HepG2 (cell line): ENCODE measurements at regions not wholly inside any gene's neighbourhood (a gene's known extent, or its start where the extent isn't known, plus 50 kb on each side); places are given as distances from the start of the nearest gene placed in this dataset.

Experiments
- ATAC-seq: fragments of 200-7000 bp; cut with Tn5 transposase; 3 replicates; pipeline ENCODE4 v1.9.1; 2020; ENCODE audit warnings: mild to moderate bottlenecking, moderate library complexity
- BruUV-seq: library from RNA; stranded (reverse); fragments of 400-500 nt; replicated peaks from 2 replicates; lab custom pipeline; 2021; lab: Mats Ljungman, UMichigan
- CTCF ChIA-PET: fragments of 300-600 bp; formaldehyde crosslinking; extraction: SDS; loops from one replicate; lab custom pipeline; 2021; ENCODE audit warnings: low total read pairs, inconsistent platforms, low intra/inter-chr PET ratio; lab: Yijun Ruan, JAX
- POLR2A ChIA-PET: fragments of 350-600 bp; sonication (Branson Sonifier 250); formaldehyde crosslinking; loops from one replicate; lab custom pipeline; 2020; ENCODE audit warnings: antibody characterized with exemption, inconsistent platforms; lab: Yijun Ruan, JAX
- DNase-seq: peaks from one replicate; pipeline ENCODE4 v3.0.0-alpha.2; 2015; ENCODE audit warnings: low spot score
- FAIRE-seq: peaks from 3 replicates; lab custom pipeline; 2011; peaks lifted over from hg19 to GRCh38; lab: Jason Lieb, UNC
- H2AFZ ChIP-seq: one replicate; pipeline ENCODE4 v1.6.1; 2011; ENCODE audit warnings: low read length, inconsistent platforms
- H3K27ac ChIP-seq: fragments of 300-600 bp; 3 replicates; pipeline ENCODE4 v1.8.0; 2011; ENCODE audit warnings: mixed run types, mild to moderate bottlenecking, mixed read lengths, low read length, inconsistent platforms; ENCODE audit not compliant: insufficient read depth; ENCODE audit errors: extremely low read length
- H3K27me3 ChIP-seq, 2 experiments: fragments of 200-600 bp in 1 of 2; 2 replicates in 1 of 2; 3 replicates in 1 of 2; pipeline versions ENCODE4 v1.6.0 to v1.8.0; 2011; ENCODE audit warnings: low read length in 2 of 2, mild to moderate bottlenecking in 2 of 2, moderate library complexity in 2 of 2, inconsistent platforms in 1 of 2; ENCODE audit not compliant: insufficient read depth in 2 of 2, control insufficient read depth in 1 of 2
- H3K36me3 ChIP-seq, 2 experiments: fragments of 200-600 bp in 1 of 2; replicated peaks in 1 of 2; 2 replicates in 1 of 2; 3 replicates in 1 of 2; pipeline versions ENCODE4 v1.5.1 to v1.8.0; 2011; ENCODE audit warnings: low read length in 2 of 2, inconsistent platforms in 1 of 2; ENCODE audit not compliant: insufficient read depth in 2 of 2, control insufficient read depth in 1 of 2
- H3K4me1 ChIP-seq: 2 replicates; pipeline ENCODE4 v1.5.1; 2012; ENCODE audit warnings: low read length, inconsistent platforms; ENCODE audit not compliant: insufficient read depth
- H3K4me2 ChIP-seq: 2 replicates; pipeline ENCODE4 v1.6.0; 2011; ENCODE audit warnings: low read depth, low read length, inconsistent platforms
- H3K4me3 ChIP-seq, 3 experiments: fragments of 200-600 bp in 1 of 3; sonication (generic), shearing (Covaris generic) in 1 of 3; replicated peaks in 1 of 3; 2 replicates each; pipeline ENCODE4 v1.5.1; 2011 to 2016; ENCODE audit warnings: low read length in 3 of 3, inconsistent platforms in 2 of 3, low read depth in 2 of 3, mild to moderate bottlenecking in 2 of 3, control low read depth in 1 of 3, mixed read lengths in 1 of 3; ENCODE audit not compliant: insufficient read depth in 1 of 3
- H3K79me2 ChIP-seq: one replicate; pipeline ENCODE4 v1.6.1; 2011; ENCODE audit warnings: low read length, inconsistent platforms; ENCODE audit not compliant: insufficient read depth
- H3K9ac ChIP-seq: 2 replicates; pipeline ENCODE4 v1.6.0; 2011; ENCODE audit warnings: mild to moderate bottlenecking, low read depth, low read length, inconsistent platforms; ENCODE audit not compliant: insufficient read depth
- H3K9me3 ChIP-seq: 2 replicates; pipeline ENCODE4 v1.5.1; 2012; ENCODE audit warnings: mild to moderate bottlenecking, low read length
- H4K20me1 ChIP-seq: 2 replicates; pipeline ENCODE4 v1.6.0; 2011; ENCODE audit warnings: inconsistent platforms, mild to moderate bottlenecking, low read length, moderate library complexity; ENCODE audit not compliant: insufficient read depth
- ATF4 ChIP-seq, 2 experiments: fragments of 450-650 bp in 1 of 2; sonication (generic) in 1 of 2; formaldehyde crosslinking; IDR thresholded peaks; 2 replicates each; pipeline versions ENCODE4 v1.5.0 to v1.8.0; 2020 to 2022; ENCODE audit warnings: mild to moderate bottlenecking in 1 of 2, missing genetic modification reagents in 1 of 2
- MAFG ChIP-seq: sonication (generic); formaldehyde crosslinking; IDR thresholded peaks from 2 replicates; pipeline ENCODE4 v1.5.1; 2020; ENCODE audit warnings: mild to moderate bottlenecking, missing genetic modification reagents
- RBM22 ChIP-seq: fragments of 200-400 bp; formaldehyde crosslinking; optimal IDR thresholded peaks from 2 replicates; pipeline ENCODE3; 2017; ENCODE audit warnings: mild to moderate bottlenecking, low read length, moderate library complexity
- RFX5 ChIP-seq: IDR thresholded peaks from 2 replicates; pipeline ENCODE4 v1.6.1; 2011; ENCODE audit warnings: low read depth, low read length, improper control_type of control experiment
- RXRB ChIP-seq: IDR thresholded peaks from 2 replicates; pipeline ENCODE4 v1.6.1; 2016; ENCODE audit warnings: borderline replicate concordance, missing genetic modification reagents, missing compliant biosample characterization
- TEAD2 ChIP-seq: sonication (generic); formaldehyde crosslinking; IDR thresholded peaks from 2 replicates; pipeline ENCODE4 v1.9.0; 2021; ENCODE audit warnings: missing genetic modification reagents
- ZBTB40 ChIP-seq, 2 experiments: fragments of 450-650 bp in 1 of 2; sonication (generic) in 1 of 2; formaldehyde crosslinking in 1 of 2; IDR thresholded peaks; 2 replicates each; pipeline versions ENCODE4 v1.6.1 to v1.8.0; 2016 to 2022; ENCODE audit warnings: antibody characterized with exemption in 1 of 2, mild to moderate bottlenecking in 1 of 2, missing genetic modification reagents in 1 of 2
- ZNF761 ChIP-seq: sonication (generic); formaldehyde crosslinking; conservative IDR thresholded peaks from 2 replicates; pipeline ENCODE4 v1.4.0; 2020; ENCODE audit warnings: mild to moderate bottlenecking, missing genetic modification reagents
- in situ Hi-C: cut with HindIII; loops from 2 replicates; pipeline ENCODE4 v1.10.0; 2017; ENCODE audit warnings: low pct_unique_long_range_greater_than_20kb; ENCODE audit not compliant: extremely low pct_ligation_motif_present
- intact Hi-C: fragments of 100-400 bp; cut with micrococcal nuclease; formaldehyde crosslinking; loops from one replicate; pipeline ENCODE4 v1.10.0; 2022; ENCODE audit not compliant: unreplicated experiment
- TF ChIP-seq, protein P1 (sequence below): IDR thresholded peaks from 2 replicates; pipeline ENCODE4 v1.6.1; 2016; ENCODE audit warnings: missing genetic modification reagents, missing compliant biosample characterization
- TF ChIP-seq, protein P2 (sequence below): sonication (generic); formaldehyde crosslinking; IDR thresholded peaks from 2 replicates; pipeline ENCODE4 v1.9.0; 2021; ENCODE audit warnings: missing genetic modification reagents, borderline replicate concordance
- TF ChIP-seq, protein P3 (sequence below): sonication (generic); formaldehyde crosslinking; IDR thresholded peaks from 2 replicates; pipeline ENCODE4 v1.4.0; 2020; ENCODE audit warnings: mild to moderate bottlenecking, missing genetic modification reagents, borderline replicate concordance

GRCh38 chr2:167767830-167768229 is 479.6 kb downstream of the STK39 start:
- intact Hi-C loops (no loop called here), in situ Hi-C loops (no loop called here)
- H3K79me2 ChIP-seq: no peaks in the 10 kb centered on the region
- H3K4me1 ChIP-seq: no peaks in the 10 kb centered on the region
- DNase-seq: no peak
- H4K20me1 ChIP-seq: no peaks in the 10 kb centered on the region
- CTCF ChIA-PET: no interaction called here
- H3K4me3 ChIP-seq: no peak overlapping the region
- H3K27me3 ChIP-seq: no peaks in the 10 kb centered on the region
- no TSS peak for BruUV-seq
- H3K36me3 ChIP-seq: no peaks in the 10 kb centered on the region
- POLR2A ChIA-PET: no interaction called here
- H3K9ac ChIP-seq: no peak overlapping the region
- H3K27ac ChIP-seq: no peak overlapping the region
- FAIRE-seq: no peak
- no peak overlapping the region for H3K4me2 ChIP-seq
- H3K9me3 ChIP-seq: no peaks in the 10 kb centered on the region
- ATAC-seq: no peak
- no peak overlapping the region for H2AFZ ChIP-seq
- TF ChIP-seq, protein P1, sequence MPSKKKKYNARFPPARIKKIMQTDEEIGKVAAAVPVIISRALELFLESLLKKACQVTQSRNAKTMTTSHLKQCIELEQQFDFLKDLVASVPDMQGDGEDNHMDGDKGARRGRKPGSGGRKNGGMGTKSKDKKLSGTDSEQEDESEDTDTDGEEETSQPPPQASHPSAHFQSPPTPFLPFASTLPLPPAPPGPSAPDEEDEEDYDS (CRISPR knock-in tag): no peak
- no peak for TF ChIP-seq MAFG
- TF ChIP-seq, protein P2, sequence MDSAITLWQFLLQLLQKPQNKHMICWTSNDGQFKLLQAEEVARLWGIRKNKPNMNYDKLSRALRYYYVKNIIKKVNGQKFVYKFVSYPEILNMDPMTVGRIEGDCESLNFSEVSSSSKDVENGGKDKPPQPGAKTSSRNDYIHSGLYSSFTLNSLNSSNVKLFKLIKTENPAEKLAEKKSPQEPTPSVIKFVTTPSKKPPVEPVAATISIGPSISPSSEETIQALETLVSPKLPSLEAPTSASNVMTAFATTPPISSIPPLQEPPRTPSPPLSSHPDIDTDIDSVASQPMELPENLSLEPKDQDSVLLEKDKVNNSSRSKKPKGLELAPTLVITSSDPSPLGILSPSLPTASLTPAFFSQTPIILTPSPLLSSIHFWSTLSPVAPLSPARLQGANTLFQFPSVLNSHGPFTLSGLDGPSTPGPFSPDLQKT (CRISPR knock-in tag): no peak
- TF ChIP-seq ATF4 (CRISPR knock-in tag; IDR thresholded peaks at IDR 0.05): no peak
- TF ChIP-seq, protein P3, sequence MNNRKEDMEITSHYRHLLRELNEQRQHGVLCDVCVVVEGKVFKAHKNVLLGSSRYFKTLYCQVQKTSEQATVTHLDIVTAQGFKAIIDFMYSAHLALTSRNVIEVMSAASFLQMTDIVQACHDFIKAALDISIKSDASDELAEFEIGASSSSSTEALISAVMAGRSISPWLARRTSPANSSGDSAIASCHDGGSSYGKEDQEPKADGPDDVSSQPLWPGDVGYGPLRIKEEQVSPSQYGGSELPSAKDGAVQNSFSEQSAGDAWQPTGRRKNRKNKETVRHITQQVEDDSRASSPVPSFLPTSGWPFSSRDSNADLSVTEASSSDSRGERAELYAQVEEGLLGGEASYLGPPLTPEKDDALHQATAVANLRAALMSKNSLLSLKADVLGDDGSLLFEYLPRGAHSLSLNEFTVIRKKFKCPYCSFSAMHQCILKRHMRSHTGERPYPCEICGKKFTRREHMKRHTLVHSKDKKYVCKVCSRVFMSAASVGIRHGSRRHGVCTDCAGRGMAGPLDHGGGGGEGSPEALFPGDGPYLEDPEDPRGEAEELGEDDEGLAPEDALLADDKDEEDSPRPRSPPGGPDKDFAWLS (CRISPR knock-in tag): no peak
- TF ChIP-seq RBM22: no peak
- TF ChIP-seq ZNF761 (CRISPR knock-in tag): no peak
- TF ChIP-seq RFX5: no peak
- TF ChIP-seq ZBTB40 (IDR thresholded peaks at IDR 0.05): no peak
- no peak for TF ChIP-seq ZBTB40 (CRISPR knock-in tag; IDR thresholded peaks at IDR 0.05)
- no peak for TF ChIP-seq RXRB
- TF ChIP-seq TEAD2: no peak
